Transverse colon (tissue), 4 donors: ENCODE measurements at regions not wholly inside any gene's neighbourhood (a gene's known extent, or its start where the extent isn't known, plus 50 kb on each side); places are given as distances from the start of the nearest gene placed in this dataset.

Experiments
- EP300 ChIP-seq: sonication (generic); formaldehyde crosslinking; IDR thresholded peaks from one replicate; pipeline ENCODE4 v1.6.1; 2017; ENCODE audit warnings: antibody characterized with exemption, low read depth
- POLR2A ChIP-seq: fragments of 450-650 bp; IDR thresholded peaks from one replicate; pipeline ENCODE4 v1.6.1; 2016; ENCODE audit warnings: antibody characterized with exemption, mild to moderate bottlenecking, moderate library complexity
- POLR2AphosphoS5 ChIP-seq, 3 donors: sonication (generic); formaldehyde crosslinking; IDR thresholded peaks; one replicate each; pipeline ENCODE4 v1.6.1; 2016; ENCODE audit warnings: antibody characterized with exemption in 3 of 3
- TF ChIP-seq, protein P1 (sequence below), 5 experiments: fragments of 200-600 bp in 3 of 5; fragments of 450-650 bp in 2 of 5; sonication (generic) in 3 of 5; IDR thresholded peaks; 1 replicate in 2 of 5; 2 replicates in 3 of 5; pipeline ENCODE4 v1.5.1; 2016 to 2017; ENCODE audit warnings: antibody characterized with exemption in 5 of 5, inconsistent platforms in 3 of 5, mild to moderate bottlenecking in 2 of 5, moderate library complexity in 1 of 5

- TF ChIP-seq, protein P1, sequence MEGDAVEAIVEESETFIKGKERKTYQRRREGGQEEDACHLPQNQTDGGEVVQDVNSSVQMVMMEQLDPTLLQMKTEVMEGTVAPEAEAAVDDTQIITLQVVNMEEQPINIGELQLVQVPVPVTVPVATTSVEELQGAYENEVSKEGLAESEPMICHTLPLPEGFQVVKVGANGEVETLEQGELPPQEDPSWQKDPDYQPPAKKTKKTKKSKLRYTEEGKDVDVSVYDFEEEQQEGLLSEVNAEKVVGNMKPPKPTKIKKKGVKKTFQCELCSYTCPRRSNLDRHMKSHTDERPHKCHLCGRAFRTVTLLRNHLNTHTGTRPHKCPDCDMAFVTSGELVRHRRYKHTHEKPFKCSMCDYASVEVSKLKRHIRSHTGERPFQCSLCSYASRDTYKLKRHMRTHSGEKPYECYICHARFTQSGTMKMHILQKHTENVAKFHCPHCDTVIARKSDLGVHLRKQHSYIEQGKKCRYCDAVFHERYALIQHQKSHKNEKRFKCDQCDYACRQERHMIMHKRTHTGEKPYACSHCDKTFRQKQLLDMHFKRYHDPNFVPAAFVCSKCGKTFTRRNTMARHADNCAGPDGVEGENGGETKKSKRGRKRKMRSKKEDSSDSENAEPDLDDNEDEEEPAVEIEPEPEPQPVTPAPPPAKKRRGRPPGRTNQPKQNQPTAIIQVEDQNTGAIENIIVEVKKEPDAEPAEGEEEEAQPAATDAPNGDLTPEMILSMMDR (IDR thresholded peaks at IDR 0.05) = no peak
- TF ChIP-seq POLR2A (no peak), EP300 (no peak), POLR2AphosphoS5 (IDR thresholded peaks at IDR 0.05) (no peak)
Measured at GRCh38 chrX:65948103-65948502, 91.8 kb downstream of the VSIG4 start.
